IPS-11a (cell line): ENCODE measurements at regions not wholly inside any gene's neighbourhood (a gene's known extent, or its start where the extent isn't known, plus 50 kb on each side); places are given as distances from the start of the nearest gene placed in this dataset.

Source experiments
- H3K4me3 ChIP-seq: one replicate; pipeline ENCODE4 v1.5.1; 2013; ENCODE audit warnings: low read depth, low read length, control low read depth

DNA sequence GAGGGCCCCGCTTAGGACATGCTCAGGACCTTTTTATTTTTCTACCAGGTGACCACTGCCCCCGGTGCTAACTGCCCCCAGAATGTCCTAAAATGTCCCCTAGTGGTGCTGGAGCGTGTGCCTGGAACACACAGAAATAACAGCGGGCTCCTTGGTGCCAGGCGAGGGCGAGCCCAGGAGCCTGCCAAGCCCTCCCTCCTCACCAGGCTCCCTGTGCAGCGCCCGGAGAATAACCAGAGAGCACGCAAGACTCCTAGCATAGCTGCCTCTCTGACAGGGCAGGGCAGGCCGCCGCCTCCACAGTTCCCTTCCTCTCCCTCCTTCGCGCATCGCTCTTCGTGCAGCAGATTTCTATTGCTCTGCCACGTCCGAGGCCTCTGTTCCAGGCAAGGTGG is 84.3 kb upstream of the ZNF516 start:
- H3K4me3 ChIP-seq: no peak overlapping the region

DNA sequence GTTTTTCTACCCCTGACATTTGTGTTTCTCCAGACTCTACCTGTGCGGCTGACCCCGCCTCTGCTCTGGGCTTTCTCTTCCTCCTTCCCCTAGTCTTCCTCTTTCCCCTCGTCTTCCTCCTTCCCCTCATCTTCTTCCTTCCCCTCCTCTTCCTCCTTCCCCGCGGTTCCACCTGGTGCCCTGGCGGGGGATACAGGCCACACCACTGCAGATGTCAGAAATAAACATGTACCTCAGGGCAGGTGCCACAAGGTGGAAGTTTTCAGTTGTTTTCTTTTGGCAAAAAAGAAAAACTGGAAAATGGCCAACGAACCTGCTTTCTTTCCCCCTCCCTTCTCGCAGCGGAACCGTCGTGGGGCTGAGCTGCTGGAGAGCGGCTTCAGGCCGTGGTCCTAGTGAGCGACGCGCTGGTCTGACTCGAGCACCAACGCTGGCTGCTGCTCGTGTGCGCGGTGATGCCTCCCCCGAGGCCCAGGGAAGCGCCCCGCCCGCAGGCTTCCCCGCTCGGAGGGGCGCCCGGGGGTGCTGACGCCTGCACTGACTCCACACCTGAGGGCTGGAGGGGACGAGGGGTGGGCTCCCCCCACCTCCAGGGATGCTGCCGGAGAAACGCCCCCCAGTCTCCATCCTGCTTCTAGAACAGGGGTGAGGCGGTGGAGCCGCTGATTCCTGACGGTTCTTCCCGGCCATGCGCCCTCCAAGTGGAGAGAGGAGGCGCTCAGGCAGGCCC is 83.7 kb upstream of the ZNF516 start:
- no peak overlapping the region for H3K4me3 ChIP-seq

DNA sequence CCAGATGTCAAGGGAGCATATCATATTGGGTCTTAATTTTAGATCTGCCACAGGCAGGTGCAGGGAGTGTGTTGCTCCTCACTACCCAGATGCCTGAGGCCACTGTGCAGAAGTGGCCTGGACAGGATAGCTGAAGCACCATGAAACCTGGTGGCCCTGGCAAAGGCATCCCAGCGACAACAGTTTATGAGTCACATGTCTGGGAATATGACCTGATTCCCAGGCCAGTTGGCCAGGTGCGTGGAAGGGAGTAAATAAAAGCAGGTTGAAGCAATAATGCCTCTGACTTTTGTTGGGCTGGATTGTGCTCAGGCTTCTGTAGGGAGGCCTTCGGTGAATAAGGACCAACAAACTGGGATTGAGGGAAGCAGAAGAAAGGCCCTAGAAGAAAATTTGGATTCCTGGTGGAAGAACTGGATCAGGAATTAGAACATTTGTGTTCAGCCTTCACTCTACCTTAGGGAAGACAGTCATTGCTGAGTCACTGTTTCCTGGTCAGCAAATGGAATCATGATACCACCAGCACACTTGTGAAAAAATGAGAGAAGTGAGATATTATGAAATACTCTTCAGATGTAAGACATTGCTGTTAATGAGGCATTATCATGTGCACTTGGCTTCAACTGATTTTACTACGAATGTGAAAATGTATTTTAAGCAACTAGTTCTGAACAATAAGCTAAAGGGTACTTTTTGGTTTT is 78.4 kb upstream of the ZNF516 start:
- H3K4me3 ChIP-seq: no peak overlapping the region

DNA sequence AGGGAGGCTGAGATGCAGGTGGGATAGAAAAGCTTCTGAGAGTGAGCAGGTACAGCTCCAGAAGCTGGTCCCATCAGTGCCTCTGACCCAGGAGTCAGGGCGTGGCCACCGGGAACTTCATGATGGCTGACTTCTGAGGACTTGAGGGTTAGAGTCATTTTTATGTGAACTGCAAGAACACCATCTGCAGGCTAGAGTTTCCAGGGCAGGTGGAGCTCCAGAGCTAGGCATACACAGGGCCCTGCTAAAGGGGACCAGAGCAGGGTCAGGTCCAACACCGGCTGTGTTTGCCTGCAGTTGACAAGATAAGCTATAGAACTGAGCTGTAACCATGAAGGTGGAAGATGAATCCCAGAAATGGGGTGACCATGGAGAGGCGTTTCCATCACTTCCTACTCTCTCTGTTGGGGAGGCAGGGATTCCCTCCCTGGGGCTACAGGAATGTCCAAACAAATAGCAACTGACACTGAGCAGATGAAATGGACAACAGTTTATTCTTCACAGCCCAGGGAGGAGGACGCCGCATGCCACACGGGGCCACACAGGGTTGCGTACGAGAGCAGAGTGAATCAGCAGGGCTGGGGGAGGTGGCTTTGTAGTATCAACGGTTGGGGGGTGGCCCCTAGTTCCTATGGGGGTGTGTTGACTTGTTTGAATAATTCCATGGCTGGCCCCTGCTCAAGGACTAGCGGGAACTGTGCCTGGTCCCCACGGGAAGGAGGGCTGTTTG is 77.6 kb upstream of the ZNF516 start:
- no peak overlapping the region for H3K4me3 ChIP-seq

DNA sequence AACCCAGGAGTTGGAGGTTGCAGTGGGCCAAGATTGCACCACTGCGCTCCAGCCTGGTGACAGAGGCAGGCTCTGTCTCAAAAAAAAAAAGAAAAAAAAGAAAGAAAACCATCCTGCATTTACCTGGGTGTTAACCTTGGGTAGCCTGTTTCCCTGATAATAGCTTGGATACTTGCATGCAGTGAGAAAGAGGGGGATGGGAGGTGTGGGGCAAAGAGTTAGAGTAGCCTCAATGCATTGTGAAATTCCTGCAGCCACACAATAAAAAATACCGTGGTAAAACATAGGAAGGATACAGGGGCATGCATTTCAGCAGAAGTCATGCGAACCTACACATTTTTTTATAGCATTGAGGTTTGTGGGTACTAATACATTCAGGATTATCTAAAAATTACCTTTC is 76.6 kb upstream of the ZNF516 start:
- H3K4me3 ChIP-seq: no peak overlapping the region

DNA sequence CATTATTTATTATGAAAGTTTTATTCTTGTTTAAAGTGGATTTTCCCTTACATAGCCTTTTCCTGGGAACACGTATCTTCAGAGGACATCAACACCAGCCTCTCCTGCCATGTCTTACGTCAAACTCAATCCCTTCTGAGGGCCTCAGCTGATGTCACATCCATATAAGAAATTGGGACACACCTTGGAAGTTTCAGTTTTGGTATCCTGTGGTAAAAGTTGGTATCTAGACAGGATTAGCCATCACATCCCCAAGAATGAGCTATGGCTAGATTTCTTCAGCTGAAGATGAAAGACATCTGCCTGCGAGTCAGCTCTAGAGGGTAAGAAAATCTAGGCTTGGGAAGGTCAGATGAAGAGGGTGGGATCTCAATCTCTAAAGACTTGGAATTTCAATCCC is 75.8 kb upstream of the ZNF516 start:
- H3K4me3 ChIP-seq: no peak overlapping the region

DNA sequence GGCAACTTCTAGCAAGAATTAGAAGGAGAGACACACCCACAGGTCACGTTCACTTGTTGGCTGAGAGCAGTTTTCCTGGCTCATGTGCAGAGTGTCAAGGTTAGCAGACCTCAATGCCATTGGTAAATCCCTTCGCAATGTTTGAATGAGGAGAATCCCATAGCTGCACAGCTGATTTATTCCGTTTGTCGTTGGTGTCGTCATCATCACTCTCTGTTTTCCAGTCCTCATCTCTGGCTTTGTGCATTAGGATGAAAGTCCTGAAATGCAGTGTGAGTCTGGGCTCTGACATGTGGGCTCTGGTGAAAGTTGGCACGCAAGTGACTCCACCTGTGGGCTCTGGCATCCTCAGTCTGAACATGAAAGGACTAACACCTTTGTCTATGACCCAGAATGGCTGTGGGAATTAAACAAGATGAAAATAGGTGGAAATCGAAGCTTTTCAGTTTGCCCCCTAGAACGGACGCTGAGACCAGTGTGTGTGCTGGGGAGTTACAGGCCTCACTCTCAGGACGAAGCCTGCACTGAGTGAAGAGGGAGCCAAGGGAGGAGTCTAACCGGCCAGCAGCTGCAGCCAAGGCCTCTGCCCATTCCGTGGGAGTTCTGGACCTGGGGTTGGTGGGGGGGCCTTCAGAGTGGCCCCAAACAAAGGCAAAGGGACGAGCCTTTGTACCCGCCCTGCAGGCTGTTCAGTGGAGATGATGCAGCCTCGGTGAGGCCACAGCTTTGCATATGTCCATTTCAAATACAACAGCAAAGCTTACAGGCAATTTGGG is 74.8 kb upstream of the ZNF516 start:
- H3K4me3 ChIP-seq: no peak overlapping the region

DNA sequence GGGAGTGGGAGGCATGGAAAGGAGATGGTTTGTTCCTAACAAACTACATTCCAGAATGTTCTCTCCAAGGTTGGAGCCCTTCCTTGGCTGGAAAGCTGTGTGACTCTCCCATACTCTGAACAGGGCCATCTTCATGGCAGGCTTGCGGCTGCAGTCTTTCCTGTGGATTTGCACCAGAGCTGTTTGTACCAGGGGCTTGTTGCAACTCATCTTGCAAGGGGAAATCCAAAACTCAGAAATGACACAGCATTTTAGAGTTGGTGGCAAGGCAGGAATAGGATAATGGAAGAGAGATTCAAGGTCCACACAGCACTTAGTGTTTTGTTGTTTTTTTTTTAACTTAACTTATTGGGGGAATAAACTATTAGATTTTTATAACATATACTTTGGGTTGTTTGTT is 73.7 kb upstream of the ZNF516 start:
- no peak overlapping the region for H3K4me3 ChIP-seq

DNA sequence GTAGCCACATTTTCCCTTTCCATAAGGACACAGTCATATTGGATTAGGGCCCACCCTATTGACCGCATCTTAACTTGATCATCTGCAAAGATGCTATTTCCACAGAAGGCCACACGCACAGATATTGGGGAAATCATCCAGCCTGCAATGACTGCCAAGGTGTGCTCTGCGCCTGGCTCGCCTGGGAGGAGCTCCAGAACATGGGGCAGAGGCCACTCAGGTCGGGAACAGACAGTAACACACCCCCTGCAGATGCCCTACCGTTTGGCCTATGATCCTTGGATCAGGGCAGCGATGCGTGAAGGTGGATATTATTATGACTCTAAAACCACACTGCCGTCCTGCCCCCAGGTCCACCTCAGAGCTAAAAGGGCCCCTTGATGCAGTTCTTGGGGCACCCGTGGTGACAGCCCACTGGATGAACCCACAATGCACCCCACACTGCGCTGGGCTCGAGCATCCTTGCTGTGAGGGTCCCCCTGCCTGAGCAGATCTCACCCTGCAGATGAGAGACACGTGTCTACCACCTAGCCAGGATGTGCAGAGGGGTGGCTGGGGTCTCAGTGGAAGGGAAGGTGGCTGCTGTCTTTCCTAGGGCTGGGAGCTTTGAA is 72.9 kb upstream of the ZNF516 start:
- H3K4me3 ChIP-seq: no peak overlapping the region

DNA sequence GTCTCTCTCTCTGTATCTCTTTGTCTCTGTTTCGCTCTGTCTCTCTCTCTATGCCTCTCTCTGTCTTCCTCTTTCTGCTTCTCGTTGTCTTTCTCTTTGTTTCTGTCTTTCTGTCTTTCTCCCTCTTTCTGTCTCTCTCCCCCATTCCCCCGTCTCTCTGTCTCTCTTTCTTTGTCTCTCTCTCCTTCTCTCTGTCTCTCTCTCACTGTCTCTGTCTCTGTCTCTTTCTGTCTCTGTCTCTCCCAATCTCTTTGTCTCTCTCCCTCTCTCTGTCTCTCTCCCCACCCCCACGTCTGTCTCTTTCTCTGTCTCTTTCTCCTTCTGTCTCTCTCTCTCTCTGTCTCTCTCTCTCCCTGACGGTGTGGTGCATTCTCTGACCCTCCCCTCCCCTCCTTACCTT is 71.9 kb upstream of the ZNF516 start:
- no peak overlapping the region for H3K4me3 ChIP-seq

DNA sequence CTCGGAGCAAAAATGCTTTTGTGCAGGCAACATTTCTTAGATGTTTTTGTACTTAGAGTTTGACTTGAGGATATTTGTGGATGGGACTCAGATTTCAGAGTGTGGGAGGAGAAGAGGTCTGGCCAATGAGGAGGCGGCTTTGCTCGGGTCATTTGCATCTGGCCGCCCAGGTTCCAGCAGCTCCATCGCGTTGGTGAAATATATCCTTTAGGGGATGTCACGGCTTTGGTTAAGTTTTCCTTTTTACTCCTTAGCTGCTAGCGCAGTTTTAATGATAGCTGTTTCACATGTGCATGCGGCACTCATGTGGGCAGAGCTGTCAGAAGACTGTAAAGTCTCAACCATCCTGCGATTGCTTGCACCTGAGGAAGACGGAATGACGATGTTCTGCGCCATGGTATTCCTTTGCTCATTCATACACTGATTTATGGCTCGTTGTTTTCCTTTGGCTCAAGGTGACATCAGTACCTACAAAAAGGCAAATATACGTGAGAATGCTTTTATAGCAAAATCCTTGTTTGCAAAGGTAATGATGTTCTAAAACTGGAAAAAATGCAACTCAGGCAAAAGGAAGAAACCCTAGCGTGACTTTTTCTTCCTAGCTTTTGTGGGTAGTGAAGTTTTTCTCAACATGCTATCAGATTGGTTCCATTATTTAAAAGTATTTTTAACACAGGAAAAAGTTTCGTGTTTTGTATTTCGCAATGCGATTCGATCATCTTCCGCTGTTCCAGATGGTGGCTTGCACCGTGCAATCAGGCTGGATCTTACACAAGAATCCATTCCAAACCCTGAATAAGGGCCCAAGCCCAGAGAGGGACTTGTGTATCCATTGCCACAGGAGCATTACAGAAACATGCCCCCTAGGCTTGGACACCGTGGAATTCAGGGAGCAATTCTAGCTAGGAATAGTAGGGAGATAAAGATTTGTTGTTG is 70.5 kb upstream of the ZNF516 start:
- no peak overlapping the region for H3K4me3 ChIP-seq

DNA sequence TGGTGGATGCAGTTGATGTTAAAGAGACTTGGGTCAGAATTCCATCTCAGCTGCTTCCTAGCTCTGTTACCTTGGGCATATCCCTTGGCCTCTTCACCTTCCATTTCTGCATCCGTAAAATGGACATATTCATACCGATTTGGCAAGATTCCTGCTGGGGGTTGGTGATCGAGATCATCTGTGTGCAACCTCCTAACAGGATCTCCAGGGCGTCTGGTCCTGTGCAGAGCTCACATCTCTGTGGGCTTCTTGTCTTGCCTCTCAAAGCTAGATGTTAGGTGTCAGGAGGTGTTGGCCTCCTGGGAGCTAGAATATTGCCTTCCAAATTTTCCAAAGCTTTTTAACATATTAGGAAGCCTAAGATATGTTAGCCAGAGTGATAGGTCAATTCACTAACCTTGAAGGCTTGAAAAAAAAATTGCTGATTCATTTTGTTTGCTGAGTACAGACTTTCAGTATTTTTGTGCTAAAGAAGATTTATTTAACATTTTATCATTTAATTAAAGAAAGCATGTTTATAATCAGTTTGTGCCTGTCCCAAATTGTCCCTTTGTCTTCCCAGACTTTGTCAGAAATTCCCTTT is 69.7 kb upstream of the ZNF516 start:
- no peak overlapping the region for H3K4me3 ChIP-seq

DNA sequence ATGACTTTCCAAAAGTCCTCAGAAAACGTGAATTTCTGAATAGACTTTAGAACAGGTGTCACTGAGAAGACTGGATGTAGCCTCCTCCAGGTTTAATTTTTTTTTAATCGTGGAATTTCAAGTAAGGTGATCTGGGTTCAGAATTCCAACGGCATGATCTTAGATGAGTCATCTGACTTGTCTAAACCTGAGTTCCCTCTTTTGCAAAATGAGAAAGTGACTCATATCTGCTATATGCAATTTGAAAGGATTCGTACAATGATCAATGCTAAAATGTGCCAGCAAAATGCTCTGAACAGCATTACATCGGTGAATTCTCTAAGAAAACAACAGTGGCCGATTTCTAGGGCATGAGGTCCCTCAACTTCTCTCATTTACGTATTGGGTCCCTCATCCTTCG is 69.1 kb upstream of the ZNF516 start:
- H3K4me3 ChIP-seq: no peak overlapping the region

DNA sequence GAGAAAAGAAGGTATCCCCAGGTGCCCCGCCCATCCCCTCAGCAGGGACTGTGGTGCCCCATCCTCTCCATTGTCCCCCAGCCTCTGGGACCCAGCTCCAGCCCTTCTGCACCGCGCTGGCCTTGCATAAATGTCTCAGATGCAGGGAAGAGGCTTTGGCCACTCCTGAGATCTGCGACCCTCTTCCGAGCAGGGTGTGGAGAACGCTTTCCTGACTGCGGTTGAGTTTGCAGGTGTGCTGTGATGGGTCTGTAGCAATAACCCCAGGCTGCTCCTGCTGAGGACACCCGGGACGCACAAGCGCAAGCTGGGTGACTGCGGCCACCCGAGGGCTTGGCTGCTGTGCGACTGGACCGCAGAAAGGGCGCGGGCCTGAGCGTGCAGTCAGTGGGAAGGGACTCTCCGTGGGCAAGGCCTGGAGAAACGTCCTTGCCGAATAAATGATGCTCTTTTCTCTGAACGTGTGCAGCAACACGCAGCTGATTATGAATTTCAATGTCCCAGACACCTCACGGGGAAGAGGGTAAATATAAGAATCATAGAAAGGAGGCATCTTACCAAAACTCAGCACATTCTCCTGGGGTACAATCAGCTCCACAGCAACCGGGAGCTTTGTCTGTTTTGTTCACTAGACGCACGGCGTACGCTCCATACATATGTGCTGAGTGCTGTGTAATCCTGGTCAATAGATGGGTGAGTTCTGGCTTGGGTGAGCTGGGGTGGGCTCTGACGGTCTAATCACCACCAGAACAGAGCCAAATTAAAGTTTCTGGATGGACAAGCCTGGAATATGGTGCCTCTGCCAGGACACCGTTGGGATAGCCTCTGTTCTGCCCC is 67.5 kb upstream of the ZNF516 start:
- no peak overlapping the region for H3K4me3 ChIP-seq

DNA sequence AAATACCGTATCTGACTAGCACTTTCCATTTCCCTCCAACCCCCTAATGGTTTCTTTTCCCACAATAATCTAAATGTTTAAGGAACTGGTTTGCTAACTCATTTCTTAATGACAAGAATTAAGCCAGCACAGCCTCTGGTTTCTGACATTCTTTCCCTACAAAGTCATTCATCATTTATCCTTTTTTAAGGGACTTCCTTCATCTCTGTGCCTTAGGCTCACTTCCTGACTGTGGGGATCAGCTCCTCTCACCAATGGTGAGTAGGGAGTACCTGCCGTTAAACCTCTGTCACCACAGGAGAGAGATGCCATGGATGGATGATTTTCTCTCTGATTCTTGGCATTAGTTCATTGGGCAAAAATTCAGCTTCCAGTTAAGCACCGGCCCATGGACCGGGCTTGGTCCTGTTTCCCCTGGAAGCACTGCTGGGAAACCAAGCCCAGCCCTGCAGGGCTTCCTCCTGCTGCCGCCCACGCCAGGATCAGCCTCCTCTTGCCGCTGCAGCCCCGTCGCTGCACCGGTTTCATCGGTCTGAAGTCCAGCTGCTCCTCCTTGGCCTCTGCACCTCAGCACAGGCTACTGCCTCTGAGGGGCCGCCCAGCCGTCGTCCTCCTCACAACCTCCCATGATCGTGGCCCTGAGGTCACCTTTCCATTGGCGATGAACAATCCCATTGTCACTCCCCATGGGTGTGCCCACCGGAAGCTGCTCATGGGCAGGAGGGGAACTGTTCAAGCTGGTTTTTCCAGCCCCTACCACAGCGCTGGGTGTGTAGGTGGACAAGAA is 64.0 kb upstream of the ZNF516 start:
- no peak overlapping the region for H3K4me3 ChIP-seq

DNA sequence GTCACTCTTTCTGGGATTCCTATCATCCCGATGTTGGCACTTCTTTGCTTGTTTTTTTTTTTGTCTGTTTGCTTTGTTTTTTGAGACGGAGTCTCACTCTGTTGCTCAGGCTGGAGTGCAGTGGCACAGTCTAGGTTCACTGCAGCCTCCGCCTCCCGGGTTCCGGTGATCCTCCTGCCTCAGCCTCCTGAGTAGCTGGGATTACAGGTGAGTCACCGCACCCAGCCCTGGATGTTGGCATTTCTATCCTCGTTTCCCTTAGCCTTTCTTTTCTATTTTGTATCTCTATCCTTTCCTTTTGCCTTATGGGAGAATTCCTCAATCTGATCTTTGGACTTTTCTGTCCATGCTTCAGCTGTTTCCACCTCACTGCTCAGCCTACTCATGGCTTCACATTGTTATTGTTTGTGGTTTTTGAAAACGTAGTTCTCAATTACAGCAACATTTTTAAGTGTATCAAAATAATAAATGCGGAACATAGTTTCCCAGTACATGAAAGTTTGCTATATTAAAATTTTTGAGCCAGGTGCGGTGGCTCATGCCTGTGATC is 62.1 kb upstream of the ZNF516 start:
- H3K4me3 ChIP-seq: no peak overlapping the region

DNA sequence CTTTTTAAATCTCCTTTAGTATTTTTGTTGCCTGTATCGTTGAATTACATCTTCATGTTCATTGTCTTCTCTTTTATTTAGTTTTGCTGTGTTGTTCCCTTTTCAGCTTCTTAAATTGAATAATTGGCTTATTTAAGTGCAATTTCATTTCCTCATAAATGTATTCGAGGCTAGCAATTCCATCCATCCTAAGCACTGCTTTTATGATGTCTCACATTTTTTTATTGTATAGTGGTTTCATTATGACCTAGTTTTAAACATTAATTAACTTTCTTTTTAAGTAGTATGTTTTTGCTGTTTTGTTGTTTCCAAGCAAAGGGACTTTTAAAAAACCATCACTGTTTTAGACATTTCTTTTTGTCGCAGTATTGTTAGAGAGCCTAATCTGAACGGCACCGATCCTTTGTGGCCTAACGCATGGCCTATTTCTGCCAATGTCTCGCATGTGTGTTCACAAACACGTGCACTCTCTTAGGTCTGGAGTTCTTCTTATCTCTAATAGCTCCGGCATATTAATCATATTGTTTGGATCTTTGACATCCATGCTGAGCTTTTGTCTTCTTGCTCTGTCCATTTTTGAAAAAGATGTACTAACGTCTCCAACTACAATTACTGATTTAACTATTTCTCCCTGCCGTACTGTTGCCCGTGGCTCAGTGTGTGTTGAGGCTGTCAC is 59.6 kb upstream of the ZNF516 start:
- H3K4me3 ChIP-seq: no peak overlapping the region
